Choroid plexus epithelial cell (primary cell): ENCODE measurements at regions not wholly inside any gene's neighbourhood (a gene's known extent, or its start where the extent isn't known, plus 50 kb on each side); places are given as distances from the start of the nearest gene placed in this dataset.

Source experiments
- DNase-seq: peaks from one replicate; pipeline ENCODE4 v3.0.0-alpha.2; 2010; ENCODE audit warnings: low read depth
- H3K4me3 ChIP-seq: 2 replicates; pipeline ENCODE4 v1.5.1; 2011; ENCODE audit warnings: low read depth, mild to moderate bottlenecking, control low read depth, low read length, moderate library complexity
- TF ChIP-seq, protein P1 (sequence below): conservative IDR thresholded peaks from 2 replicates; pipeline ENCODE4 v1.5.1; 2011; ENCODE audit warnings: low read depth, mild to moderate bottlenecking, control low read depth, inconsistent platforms, low read length, moderate library complexity

DNA sequence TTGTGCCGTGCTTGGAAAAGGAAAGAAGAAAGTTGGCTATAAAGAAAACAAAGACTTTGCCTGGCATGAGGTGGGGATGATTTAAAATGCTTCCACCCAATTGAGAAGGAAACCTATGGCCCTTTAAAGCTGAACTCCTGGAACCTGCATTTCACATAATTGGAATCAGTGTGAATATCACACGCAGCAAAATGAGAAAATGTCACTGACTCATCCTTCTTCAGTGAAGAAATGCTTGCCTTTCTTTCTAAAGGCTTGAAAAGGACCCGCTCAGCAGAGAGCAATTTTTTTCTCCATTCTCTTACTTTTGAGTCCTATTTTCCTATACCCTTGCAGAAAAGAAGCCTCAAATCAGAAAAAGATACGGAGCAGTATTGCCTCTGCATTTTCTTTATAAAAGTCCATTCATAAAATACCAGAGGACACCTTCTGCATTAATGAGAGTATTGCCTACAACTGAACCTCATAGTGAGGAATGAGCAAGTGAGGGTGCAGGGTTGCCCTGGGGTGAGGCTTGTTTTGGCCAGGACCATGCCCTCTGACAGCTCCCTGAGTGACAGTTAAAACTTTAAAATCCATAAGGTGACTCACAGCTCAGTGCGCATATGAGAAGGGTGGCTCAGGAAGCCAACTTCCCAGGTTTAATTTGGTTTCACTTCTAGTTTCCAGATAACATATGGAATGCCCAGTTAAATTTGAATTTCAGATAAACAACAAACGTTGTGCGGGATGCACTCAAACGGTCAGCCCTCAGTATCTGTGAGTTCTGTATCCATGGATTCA, 191.9 kb upstream of the GYPC start:
- no peak overlapping the region for H3K4me3 ChIP-seq
- no peak for DNase-seq
- TF ChIP-seq, protein P1, sequence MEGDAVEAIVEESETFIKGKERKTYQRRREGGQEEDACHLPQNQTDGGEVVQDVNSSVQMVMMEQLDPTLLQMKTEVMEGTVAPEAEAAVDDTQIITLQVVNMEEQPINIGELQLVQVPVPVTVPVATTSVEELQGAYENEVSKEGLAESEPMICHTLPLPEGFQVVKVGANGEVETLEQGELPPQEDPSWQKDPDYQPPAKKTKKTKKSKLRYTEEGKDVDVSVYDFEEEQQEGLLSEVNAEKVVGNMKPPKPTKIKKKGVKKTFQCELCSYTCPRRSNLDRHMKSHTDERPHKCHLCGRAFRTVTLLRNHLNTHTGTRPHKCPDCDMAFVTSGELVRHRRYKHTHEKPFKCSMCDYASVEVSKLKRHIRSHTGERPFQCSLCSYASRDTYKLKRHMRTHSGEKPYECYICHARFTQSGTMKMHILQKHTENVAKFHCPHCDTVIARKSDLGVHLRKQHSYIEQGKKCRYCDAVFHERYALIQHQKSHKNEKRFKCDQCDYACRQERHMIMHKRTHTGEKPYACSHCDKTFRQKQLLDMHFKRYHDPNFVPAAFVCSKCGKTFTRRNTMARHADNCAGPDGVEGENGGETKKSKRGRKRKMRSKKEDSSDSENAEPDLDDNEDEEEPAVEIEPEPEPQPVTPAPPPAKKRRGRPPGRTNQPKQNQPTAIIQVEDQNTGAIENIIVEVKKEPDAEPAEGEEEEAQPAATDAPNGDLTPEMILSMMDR = no peak

DNA sequence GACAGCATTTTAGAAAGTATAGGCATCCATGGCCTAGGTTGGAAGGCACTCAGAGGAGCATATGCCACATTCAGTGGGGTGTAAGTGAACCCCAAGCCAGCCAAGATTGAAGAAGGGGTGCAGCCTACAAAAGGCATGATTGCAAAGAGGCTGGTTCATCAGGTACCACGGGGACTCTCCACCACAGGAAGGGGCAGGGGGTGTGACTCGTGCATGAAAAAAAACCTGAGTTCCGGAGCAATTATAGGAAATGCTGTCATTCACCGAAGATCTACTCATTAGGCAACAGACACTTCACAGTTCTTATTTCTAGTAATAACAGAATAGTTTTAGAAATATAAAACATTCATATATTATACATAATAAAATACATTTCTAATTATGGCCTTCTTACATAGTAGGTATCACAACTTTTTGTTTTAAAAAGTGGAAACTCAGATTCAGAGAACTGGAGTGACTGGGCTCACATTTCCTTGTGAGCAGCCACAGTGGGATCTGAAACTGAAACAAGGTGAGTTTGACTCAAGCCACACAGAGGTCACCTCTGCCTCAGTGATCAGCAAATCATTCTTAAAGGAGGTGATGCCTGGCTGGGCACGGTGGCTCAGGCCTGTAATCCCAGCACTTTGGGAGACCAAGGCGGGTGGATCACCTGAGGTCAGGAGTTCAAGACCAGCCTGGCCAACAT, 188.4 kb upstream of the GYPC start:
- H3K4me3 ChIP-seq = no peak overlapping the region
- TF ChIP-seq, protein P1 = no peak
- DNase-seq = no peak

DNA sequence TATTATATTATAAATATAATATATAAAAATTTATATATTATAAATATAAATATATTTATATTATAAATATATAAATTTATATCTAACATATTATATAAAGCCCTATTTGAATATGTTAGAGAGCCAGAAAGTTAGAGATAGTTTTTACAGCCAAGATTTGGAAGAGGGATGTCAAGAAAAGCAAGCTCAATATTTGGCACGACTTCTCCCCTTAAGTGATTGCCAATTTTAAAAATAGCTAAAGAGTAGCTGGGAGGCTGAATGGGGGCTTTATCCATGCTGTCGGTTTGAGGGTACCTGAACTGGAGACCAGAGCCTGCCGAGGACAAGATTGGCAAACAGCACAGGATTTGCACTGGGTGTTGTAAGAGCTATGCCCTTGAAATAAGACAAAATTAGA, 180.9 kb upstream of the GYPC start:
- TF ChIP-seq, protein P1 = no peak
- DNase-seq = no peak
- no peak overlapping the region for H3K4me3 ChIP-seq

DNA sequence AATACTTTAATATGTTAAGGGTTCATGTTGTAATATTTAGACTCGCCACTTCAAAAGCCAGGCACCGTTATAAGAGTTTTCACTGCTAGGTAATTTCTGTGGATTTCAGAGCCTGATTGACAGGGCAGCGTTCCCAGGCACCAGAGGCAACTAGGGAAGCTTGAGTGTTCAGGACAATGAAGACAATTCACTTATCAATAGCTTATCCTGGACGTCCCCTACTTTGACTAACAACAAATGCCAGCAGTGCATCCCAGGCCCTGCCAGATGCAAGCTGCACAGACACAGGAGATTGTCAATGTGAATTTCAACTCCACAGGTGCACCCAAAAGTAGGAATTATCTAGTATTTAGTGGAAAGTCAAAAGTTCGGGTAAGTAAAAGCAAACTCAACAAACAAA, 179.3 kb upstream of the GYPC start:
- TF ChIP-seq, protein P1 = no peak
- H3K4me3 ChIP-seq = no peak overlapping the region
- DNase-seq = no peak

DNA sequence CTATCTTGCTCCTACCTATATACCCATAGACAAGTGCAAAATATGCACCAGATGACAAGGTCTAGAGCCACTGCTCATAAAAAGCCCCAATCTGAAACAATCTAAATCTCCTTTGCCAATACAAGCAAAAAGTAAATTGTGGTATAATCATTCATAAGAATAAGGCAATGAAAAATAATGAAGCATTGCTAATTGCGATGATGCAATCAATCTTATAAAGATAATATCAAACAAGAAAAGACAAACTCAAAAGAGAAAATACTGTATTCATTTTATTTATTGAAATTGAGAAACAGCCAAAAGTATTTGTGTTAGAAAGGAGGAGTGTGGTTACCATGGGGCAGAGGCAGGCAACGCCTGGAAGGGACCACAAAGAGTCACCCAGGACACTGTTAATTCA, 175.9 kb upstream of the GYPC start:
- DNase-seq = no peak
- no peak overlapping the region for H3K4me3 ChIP-seq
- TF ChIP-seq, protein P1 = no peak

DNA sequence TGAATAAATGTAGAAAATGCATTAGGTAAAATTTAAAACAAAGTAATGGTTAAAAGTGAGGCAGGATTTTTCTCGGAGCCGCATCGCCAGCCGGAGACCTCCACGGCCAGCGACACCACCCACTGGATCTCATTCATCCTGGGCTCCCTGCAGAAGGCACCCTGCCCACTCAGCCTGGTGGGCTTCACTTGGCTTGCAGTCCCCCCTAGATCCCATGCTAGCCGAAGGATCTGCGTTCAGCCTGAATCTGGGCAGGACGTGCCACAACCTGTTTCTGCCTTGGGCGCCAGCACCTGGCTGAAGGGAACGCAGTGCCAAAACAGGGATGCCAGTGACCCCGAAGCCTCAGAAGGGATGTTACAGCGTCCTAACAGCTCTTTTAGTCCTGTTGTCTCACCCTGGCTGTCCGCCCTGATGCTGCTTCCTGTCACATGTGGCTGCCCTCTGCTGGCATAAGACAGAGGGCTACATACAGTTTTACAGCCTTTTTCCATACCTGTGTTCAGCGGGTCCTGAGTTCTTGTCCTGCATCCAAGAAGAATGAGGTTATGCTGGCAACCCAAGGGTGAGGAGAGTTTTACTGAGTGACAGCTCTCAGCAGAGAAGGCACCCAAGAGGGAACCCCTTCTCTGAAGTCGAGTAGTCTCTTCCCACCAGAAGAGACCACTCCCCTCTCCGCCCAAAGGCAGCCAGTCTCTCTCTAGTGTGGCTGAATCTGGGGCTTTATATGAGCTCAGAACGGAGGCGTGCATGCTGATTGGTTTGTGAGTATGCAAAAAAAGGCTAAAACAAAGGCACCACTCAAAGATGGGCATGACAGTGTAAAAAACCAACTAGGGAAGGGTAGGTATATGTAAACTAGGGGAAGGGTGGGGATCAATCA, 173.1 kb upstream of the GYPC start:
- H3K4me3 ChIP-seq = no peak overlapping the region
- TF ChIP-seq, protein P1 = no peak
- DNase-seq = no peak
